HS-5 (cell line): ENCODE measurements at regions not wholly inside any gene's neighbourhood (a gene's known extent, or its start where the extent isn't known, plus 50 kb on each side); places are given as distances from the start of the nearest gene placed in this dataset.

Experiments
- DNase-seq: peaks from one replicate; pipeline ENCODE4 v3.0.0-alpha.2; 2012; ENCODE audit warnings: low read depth

GRCh38 chr1:87785386-87785785 is 456.7 kb downstream of the LMO4 start:
- no peak for DNase-seq

- DNase-seq = no peak
These were observed 457.5 kb downstream of the LMO4 start for GRCh38 chr1:87786229-87786628.

- DNase-seq = no peak
These were observed 458.3 kb downstream of the LMO4 start for GRCh38 chr1:87786861-87787545.

- no peak for DNase-seq
These were observed 458.9 kb downstream of the LMO4 start for GRCh38 chr1:87787551-87787950.

- DNase-seq = no peak
These were observed 462.1 kb downstream of the LMO4 start for GRCh38 chr1:87790756-87791155.

- DNase-seq = no peak
These were observed 463.5 kb downstream of the LMO4 start for GRCh38 chr1:87791931-87792740.

- peak; percentile 81 for DNase-seq
These were observed 466.3 kb downstream of the LMO4 start for GRCh38 chr1:87794788-87795614.

GRCh38 chr1:87795615-87796337 is 467.1 kb downstream of the LMO4 start:
- no peak for DNase-seq

GRCh38 chr1:87796471-87796901 is 467.8 kb downstream of the LMO4 start:
- no peak for DNase-seq

- DNase-seq = no peak
These were observed 470.8 kb downstream of the LMO4 start for GRCh38 chr1:87799451-87799850.

- DNase-seq = no peak
These were observed 471.3 kb downstream of the LMO4 start for GRCh38 chr1:87800006-87800405.

GRCh38 chr1:87803375-87803774 is 474.7 kb downstream of the LMO4 start:
- no peak for DNase-seq

- DNase-seq = no peak
These were observed 475.4 kb downstream of the LMO4 start for GRCh38 chr1:87804128-87804527.

- DNase-seq = peak; percentile 54
These were observed 477.1 kb downstream of the LMO4 start for GRCh38 chr1:87805666-87806378.

GRCh38 chr1:87806379-87807094 is 477.9 kb downstream of the LMO4 start:
- DNase-seq = no peak

GRCh38 chr1:87810166-87810565 is 481.5 kb downstream of the LMO4 start:
- DNase-seq = no peak

- no peak for DNase-seq
These were observed 484.3 kb downstream of the LMO4 start for GRCh38 chr1:87812871-87813577.

- no peak for DNase-seq
These were observed 485.9 kb downstream of the LMO4 start for GRCh38 chr1:87814573-87814972.

- DNase-seq = no peak
These were observed 488.0 kb downstream of the LMO4 start for GRCh38 chr1:87816646-87817045.
